Stimulated activated CD4-positive, alpha-beta T cell treated with anti-CD3 and anti-CD28 coated beads, TNF-alpha, amount 100 ng/mL, for 48 hours (primary cell): ENCODE measurements at regions not wholly inside any gene's neighbourhood (a gene's known extent, or its start where the extent isn't known, plus 50 kb on each side); places are given as distances from the start of the nearest gene placed in this dataset.
"Not testable (repeated sequence)": the region's sequence is repeated elsewhere in the genome, so short reads cannot be mapped to it uniquely, and the experiment has no call there.

Experiments
- DNase-seq, 3 donors: peaks; one replicate each; pipeline ENCODE4 v3.0.0-alpha.2; 2020; ENCODE audit warnings: low read depth in 3 of 3

- DNase-seq, result peak in 2 of 3 donors; percentile 15 to 34
Observed at GRCh38 chr6:6724539-6725467, 136.3 kb downstream of the LY86 start.

- no peak for DNase-seq
Observed at GRCh38 chr6:6725468-6726209, 137.1 kb downstream of the LY86 start.

GRCh38 chr6:6728169-6728941, 139.8 kb downstream of the LY86 start:
- DNase-seq, result no peak

- DNase-seq, result no peak
Observed at GRCh38 chr6:6729971-6730370, 141.5 kb downstream of the LY86 start.

DNA sequence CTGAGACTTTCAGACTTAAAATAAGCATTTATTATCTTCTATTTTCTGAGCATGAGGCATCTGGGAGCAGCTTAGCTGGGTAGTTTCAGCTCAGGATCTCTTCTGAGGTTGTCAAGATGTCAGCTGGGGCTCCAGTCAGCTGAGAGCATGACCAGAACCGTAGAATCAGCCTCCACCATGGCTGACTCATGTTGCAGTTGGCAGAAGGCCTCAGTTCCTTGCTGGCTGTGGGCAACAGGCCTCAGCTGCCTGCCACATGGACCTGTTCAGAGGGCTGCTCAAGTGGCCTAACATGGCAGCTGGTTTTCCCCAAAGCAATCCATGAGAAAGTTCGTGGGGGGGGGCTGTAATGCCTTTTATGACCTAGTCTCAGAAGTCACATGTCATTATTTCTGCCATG, 142.3 kb downstream of the LY86 start:
- no peak for DNase-seq

DNA sequence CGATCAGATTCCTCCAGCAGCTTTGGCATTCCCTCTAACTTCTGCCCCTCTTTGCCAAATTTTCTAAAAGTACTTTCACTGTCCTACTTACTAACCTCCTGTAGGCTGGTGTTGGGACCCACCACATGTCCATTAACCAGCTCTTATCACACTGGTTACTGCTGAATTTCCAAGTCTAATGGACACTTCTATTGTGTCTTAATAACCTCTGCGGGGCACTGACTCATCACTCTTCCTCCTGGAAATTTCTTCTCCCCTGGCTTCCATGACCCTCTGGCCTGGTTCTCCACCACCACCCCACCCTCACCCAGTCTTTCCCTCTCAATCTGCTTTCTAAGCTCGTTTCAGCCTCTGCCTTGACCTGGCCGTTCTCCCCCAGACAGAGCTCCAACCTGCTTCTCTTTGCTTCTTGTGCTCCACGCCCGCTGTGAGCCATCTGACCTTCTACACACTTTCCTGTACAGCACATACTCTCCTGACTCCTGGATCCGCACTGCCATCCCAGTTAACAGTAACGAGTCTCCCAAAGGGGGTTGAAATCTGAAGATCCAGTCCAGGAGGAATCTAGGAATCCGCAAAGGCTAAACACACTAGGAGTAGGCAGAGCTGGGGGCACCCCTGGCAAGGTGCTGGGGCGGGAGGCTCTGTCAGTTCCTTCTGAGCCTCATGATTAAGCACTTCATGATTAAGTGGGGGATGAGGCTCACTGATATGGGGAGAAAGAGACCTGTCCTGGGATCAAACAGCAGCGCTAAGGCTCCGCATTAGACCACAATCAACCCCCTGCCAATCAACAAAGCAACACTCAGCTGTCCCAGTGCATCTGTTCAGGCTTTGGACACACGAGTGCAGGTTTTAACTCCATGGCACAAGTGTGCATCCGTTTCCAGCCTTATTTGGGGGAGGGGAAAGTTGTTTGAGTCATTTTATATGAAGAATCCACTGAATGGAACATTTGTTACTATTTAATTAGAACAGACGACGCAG, 146.3 kb downstream of the LY86 start:
- DNase-seq, result no peak

- DNase-seq, result no peak
Observed at GRCh38 chr6:6736791-6737654, 148.5 kb downstream of the LY86 start.

- DNase-seq, result no peak
Observed at GRCh38 chr6:6737671-6738070, 149.2 kb downstream of the LY86 start.

DNA sequence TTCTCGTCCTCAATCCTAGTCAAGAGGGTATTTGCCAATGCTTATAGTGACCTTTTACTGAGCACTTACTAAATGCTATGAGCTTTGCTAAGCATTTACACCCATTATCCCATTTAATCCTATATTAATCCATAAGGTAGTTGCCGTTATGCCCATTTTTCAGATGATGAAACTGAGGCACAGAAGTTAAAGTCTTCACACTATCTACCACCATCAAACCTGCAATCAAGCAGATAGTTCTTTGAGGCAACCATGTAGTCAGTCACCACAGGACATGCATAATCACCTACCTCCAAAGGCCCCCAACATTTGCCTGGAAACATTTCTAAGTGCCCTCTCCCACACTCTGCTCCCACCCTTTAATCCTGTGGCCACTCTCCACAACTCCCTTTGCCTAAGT, 149.6 kb downstream of the LY86 start:
- DNase-seq, result no peak

DNA sequence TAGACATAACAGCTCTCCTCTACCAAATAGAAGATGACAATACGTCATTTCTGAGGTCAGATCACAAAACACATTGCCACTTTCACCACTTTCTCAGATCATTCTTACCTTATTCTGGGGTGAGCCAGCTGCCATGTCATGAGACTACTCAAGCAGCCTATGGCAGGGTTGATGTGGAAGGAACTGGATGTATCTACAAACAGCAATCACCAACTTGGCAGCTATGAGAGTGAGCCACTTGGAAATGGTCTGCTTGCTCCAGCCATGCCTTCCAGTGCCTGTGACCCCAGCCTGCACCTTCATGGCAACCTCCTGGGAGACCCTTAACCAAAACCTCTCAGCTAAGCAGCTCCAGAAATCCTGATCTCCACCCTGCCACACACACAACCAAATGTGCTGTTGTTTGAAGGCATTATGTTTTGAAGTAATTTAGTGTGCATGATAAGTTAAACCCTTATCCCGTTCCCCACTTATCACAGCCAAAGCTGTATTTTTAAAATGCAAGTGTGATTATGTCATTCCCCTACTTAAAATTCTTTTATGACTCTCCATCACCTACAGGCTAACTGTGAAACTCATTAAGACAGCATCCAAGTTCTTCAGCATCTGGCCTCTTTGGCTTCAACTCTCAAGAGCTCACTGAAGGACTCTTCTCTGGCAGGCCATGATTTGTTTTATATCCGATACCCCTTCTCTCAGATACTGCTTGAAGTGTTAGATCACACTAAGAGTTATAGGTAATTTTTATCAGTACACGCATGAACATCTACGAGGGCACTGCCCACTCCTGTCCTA, 150.6 kb downstream of the LY86 start:
- DNase-seq, result no peak

DNA sequence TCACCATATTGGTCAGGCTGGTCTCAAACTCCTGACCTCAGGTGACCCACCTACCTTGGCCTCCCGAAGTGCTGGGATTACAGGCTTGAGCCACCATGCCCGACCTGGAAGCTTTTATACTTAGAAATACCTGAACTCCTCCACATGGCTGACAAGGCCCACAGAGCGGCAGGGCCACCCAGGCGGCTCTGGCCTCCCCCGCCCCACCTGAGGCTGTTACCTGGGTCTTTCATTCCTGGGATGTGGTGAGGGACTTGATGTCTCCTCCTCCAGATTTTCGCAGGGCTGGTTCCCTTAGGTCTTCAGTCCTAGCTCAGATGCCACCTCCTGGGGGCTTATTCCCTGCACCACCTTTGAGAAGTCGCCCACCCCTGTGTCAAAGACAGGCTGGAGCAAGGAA, 152.1 kb downstream of the LY86 start:
- DNase-seq, result no peak

DNA sequence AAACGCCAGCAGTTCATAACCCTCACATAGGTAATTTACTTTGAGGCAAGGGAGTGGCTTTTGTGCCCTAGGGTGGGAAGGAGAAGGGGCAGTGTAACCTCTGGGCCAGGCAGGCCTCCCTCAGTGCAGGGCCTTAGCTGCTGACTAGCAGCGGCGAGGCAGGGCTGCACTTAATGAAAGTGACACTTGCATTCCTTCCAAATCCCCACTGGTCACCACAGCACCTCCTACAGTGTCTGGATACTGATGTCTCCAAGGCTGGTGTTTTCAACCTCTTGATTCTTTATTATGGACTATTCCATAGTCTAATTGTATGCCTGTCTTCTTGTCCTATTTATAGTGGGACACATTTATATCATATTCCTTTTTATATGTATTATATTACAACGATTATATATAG, 152.7 kb downstream of the LY86 start:
- DNase-seq, result no peak

DNA sequence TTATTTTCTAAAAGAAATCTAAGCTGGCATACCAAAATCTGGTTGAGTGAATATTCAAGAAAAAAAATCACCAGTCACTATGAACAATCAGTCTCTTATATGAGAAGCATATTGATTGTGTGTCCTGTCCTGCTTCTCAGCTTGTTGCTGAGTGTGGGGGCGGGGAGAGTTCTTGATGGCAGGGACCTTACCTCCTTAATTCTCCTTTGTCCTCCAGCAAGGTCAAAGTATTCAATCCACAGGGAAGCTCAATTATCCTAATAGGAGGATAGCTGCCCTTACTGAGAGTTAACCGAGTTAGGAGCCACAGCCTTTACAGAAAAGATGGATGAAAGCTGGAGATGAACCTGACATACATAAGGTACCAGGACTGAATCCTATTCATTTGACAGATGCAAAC, 154.0 kb downstream of the LY86 start:
- DNase-seq, result no peak

DNA sequence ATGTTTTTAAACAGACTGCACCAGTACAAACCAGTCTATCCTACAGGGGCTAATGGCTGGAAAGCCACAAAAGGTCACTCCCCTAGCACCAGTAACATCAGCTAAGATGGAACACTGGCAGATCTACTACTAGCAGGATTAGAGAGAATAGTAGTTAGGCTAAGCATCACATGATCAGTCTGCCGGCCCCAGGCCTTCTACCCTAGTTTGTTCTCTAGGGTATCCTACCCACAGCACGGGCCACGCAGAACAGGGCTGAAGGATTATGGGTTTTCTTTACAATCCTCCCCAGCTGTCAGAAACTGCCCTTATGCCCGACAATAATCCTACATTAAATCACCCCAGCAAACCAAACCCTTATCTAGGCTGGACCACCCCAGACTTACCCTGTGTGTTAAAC, 156.0 kb downstream of the LY86 start:
- DNase-seq, result no peak

DNA sequence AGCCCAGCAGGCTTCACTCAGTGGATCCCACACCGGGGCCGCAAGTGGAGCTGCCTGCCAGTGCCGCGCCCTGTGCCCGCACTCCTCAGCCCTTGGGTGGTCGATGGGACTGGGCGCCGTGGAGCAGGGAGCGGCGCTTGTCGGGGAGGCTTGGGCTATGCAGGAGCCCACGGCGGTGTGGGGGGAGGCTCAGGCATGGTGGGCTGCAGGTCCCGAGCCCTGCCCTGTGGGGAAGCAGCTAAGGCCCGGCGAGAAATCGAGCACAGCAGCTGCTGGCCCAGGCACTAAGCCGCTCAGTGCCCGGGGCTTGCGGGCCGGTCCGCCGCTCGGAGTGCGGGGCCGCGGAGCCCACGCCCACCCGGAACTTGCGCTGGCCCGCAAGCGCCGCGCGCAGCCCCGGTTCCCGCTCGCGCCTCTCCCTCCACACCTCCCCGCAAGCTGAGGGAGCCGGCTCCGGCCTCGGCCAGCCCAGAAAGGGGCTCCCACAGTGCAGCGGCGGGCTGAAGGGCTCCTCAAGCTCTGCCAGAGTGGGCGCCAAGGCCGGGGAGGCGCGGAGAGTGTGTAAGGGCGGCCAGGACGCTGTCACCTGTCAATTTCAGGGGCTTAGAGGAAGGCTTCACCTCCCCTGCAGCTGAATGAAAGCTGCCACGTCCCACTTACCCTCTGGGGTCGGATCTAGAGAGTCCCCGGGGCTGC, 157.3 kb downstream of the LY86 start:
- DNase-seq, result not testable (repeated sequence)

GRCh38 chr6:6746333-6746969, 157.9 kb downstream of the LY86 start:
- no peak for DNase-seq

DNA sequence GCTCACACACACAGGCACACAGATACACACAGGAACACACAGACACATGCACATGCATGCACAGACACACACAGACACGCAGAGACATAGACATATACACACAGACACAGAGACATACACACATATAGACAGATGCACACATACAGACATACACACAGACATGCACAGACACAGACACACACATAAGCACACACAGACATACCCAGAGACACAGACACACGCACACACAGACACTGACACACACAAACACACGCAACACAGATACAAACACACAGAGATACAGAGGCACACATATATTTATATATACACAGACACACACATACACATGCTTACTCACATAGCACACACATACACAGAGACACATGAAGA, 158.4 kb downstream of the LY86 start:
- no peak for DNase-seq

DNA sequence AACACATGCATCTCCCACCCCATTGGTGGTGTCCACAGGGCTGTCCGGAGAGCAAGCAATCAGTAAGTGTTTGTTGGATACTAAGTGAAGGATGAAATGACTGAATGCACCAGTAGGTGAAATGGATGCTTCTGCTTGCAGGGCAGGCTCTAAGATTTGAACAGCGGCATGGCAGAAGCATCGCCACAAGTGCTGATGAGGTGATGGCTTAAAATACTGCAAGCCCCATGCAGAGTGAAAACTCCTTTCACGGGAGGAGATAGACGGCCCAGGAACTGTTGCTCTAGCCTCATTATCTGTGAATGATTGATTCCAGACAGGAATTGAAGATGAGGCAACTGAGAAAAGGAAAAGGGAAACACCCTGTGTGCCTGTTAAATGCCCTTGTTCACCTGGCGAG, 158.9 kb downstream of the LY86 start:
- DNase-seq, result no peak
